GM21526 (cell line): ENCODE measurements at regions not wholly inside any gene's neighbourhood (a gene's known extent, or its start where the extent isn't known, plus 50 kb on each side); places are given as distances from the start of the nearest gene placed in this dataset.

Experiments
- ATAC-seq: cut with Tn5 transposase; IDR thresholded peaks from one replicate; pipeline ENCODE4 v1.9.1; 2021; ENCODE audit warnings: moderate library complexity; ENCODE audit not compliant: unreplicated experiment, low FRiP score

- ATAC-seq = no peak
These were observed 132.2 kb downstream of the PTGER3 start for GRCh38 chr1:70915258-70916033.

GRCh38 chr1:70916034-70916427 is 131.6 kb downstream of the PTGER3 start:
- no peak for ATAC-seq

GRCh38 chr1:70919706-70920323 is 127.8 kb downstream of the PTGER3 start:
- ATAC-seq = no peak
